NT2/D1 (cell line): ENCODE measurements at regions not wholly inside any gene's neighbourhood (a gene's known extent, or its start where the extent isn't known, plus 50 kb on each side); places are given as distances from the start of the nearest gene placed in this dataset.

Source experiments
- YY1 ChIP-seq: IDR thresholded peaks from 2 replicates; pipeline ENCODE4 v1.6.1; 2011; ENCODE audit not compliant: insufficient read length, insufficient read depth
- ZNF274 ChIP-seq: IDR thresholded peaks from 2 replicates; pipeline ENCODE4 v1.6.1; 2011; ENCODE audit warnings: mild to moderate bottlenecking, low read depth, low read length

DNA sequence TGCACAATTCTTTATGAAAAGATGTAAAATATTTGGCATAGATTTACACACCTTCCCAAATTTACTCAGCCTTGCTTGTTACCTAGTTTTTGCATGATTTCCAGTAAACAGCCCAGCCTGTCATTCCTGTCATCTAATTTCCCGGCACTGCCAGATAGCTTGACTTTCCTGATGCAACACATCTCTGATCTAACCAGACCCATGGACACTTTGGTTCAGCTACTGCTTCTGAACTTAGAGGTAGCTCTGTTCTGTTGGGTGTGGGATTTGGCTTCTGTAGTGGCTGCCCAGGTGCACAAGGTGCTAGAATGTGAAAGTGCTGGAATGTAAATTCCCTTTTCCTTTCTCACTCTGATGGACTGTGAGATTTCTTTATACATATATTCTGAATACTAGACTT lies 1033.5 kb downstream of the SLITRK1 start:
- TF ChIP-seq YY1 (no peak), ZNF274 (no peak)
